Panc1 (cell line): ENCODE measurements at regions not wholly inside any gene's neighbourhood (a gene's known extent, or its start where the extent isn't known, plus 50 kb on each side); places are given as distances from the start of the nearest gene placed in this dataset.

Experiments
- POLR2AphosphoS5 ChIP-seq: IDR thresholded peaks from 2 replicates; pipeline ENCODE4 v1.6.1; 2012; ENCODE audit warnings: mild to moderate bottlenecking, low read depth, low read length, moderate library complexity
- TF ChIP-seq, protein P1 (sequence below): fragments of 450-650 bp; IDR thresholded peaks from 2 replicates; pipeline ENCODE4 v1.5.1; 2017; ENCODE audit warnings: mild to moderate bottlenecking

DNA sequence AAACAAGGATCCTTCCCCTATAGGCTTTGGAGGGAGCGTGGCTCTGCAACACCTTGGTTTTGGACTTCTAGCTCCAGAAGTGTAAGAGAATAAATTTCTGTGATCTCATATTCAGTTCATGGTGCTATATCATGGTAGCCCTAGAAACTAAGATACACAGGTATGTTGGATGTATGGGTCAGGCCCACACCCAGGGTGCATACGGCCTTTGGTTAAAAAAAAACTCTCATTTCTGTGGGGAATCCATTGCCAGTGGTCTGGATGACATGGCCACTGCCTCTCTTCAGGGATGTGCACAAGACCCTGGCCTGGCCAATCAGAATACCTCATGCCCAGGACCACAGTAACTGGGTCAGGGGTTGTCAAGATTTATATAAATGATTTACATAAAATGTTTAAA, 56.8 kb upstream of the CD34 start:
- TF ChIP-seq, protein P1, sequence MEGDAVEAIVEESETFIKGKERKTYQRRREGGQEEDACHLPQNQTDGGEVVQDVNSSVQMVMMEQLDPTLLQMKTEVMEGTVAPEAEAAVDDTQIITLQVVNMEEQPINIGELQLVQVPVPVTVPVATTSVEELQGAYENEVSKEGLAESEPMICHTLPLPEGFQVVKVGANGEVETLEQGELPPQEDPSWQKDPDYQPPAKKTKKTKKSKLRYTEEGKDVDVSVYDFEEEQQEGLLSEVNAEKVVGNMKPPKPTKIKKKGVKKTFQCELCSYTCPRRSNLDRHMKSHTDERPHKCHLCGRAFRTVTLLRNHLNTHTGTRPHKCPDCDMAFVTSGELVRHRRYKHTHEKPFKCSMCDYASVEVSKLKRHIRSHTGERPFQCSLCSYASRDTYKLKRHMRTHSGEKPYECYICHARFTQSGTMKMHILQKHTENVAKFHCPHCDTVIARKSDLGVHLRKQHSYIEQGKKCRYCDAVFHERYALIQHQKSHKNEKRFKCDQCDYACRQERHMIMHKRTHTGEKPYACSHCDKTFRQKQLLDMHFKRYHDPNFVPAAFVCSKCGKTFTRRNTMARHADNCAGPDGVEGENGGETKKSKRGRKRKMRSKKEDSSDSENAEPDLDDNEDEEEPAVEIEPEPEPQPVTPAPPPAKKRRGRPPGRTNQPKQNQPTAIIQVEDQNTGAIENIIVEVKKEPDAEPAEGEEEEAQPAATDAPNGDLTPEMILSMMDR = no peak
- no peak for TF ChIP-seq POLR2AphosphoS5
